Glomerular endothelial cell (primary cell): ENCODE measurements at regions not wholly inside any gene's neighbourhood (a gene's known extent, or its start where the extent isn't known, plus 50 kb on each side); places are given as distances from the start of the nearest gene placed in this dataset.

Source experiments
- DNase-seq: peaks from one replicate; pipeline ENCODE4 v3.0.0-alpha.2; 2011; ENCODE audit warnings: low read depth, low spot score; ENCODE audit errors: extremely low read depth

DNA sequence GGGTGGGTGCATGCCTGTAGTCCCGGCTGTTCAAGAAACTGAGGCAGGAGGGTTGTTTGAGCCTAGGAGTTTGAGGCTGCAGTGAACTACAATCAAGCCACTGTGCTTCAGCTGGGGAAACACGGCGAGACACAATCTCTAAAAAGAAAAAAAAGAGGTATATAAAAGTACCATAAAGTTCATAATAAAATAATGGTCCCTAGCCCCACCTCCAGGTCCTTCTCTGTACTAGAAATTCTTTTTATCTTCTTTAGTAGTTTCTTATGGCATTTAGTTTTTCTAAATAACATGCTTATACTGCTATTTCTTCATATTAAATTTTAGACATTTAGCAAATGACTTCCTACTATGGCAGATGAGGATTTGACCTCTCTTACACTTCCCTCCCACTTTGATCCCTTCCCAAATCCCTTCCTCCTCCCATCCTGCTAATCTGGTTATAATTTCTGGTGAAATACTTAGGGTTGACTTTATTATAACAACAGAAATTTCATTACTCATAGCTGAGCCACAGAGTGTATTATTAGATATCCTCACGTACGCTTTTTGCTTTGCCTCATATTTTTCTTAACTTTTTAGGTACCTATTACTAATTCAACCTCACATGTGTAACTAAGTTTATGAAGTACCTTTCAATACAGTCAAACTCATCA lies 94.7 kb downstream of the SLC41A2 start:
- no peak for DNase-seq

DNA sequence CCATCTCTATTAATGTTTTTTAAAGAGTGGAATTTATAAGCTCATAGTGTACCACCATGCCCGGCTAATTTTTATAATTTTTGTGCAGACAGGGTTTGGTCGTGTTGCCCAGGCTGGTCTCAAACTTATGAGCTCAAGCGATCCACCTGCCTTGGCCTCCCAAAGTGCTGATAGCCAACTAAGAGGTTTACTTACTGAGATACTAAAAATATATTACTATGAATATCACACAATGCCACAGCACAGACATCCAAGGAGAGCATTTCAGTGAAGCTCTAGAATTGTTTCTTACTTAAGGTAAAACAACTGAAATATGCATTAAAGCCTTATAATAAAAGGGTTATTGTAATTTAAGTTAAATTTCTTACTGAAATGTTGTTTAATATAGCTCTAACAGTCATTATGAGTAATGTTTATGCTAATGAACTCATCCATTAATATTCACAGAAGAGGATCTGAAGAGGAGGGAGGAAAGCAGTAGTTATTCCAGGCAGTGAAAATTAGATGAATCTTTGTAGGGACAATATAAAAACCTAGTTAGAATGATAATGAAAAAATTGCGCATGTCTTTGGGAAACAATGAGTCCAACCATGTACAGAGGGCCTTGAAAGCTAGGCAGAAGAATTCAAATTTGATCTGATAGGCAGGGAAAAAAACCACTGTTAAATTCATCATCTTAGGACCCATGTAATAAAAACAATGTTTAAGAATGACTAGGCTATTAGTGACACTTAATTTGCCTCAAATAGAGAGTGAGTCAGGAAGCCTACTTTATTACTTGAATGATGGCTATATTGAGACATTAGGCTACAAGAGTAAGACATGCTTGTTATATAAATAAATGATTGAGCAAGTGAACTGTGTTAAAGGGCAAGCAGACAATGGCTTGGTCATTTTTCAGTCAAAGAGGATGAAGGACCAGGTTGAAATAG lies 99.2 kb downstream of the SLC41A2 start:
- no peak for DNase-seq

DNA sequence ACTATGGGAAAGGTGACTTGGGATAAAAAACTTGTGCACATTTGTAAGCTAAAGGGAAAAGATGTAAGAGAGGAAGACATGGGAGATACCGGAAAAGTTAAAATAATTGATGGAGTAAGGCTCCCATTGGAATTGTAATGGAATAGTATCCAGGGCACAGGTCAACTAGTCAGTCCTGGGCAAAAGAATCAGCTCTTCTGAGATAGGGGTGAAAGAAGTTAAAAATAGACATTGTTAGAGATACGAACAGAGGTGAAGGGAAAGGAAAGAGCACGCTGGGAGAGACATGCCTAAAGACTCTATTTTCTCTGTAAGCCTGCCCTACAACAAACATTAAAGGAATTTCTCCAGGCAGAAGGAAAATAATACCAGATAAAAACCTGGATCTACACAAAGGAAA lies 101.6 kb downstream of the SLC41A2 start:
- no peak for DNase-seq

DNA sequence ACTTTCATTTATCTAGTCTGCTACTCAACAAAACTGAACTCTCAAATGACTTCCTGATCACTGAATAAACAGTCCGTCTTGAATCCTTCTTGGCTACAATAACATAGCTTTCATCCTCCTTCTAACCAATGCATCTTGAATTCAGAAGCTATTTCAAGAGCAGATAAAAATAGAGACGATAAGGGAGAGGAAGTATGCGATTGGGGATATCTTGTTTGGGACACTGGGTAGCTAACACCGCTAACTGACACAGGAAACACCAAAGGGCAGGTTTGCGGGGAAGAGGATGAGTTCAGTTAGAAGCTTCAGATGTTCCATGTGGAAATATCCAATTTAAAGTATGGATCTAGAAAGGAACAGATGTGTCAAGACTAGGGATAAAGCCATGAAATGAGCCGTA lies 102.5 kb downstream of the SLC41A2 start:
- DNase-seq = no peak

DNA sequence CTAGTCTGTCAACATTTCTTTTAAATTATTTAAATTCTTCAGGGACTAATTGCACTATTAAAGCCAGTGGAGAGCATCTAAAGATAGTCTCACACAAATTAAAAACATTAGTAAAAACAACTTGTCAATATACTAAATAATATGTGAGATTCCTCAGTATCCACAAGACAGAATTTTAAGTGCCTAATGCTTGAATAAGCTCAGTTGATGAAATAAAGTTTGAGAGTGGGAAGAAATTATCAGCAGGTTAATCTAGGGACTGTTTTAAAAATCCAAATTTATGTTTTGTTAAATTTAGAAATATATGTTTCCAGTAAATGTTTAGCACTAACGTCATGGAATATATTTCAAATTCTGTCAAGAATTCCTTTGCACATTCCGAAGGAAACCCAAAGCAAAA lies 105.2 kb downstream of the SLC41A2 start:
- DNase-seq = no peak

DNA sequence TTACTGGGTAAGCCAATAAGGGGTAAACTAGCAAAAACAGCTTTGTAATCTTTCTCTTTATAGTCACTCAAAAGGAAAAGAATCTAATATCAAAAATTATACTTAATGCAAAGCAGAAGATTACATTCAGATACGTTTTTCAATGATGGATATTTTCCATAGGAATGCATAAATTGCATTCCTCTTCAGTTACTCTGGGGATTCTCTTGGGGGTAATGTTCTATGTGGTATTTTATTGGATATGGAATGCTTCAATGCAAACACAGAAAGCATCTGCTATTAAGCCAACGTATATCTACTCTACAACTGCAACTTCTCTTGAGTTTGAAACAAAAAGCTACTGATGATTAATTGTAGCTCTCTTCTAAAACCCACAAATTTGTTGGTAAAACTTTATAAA lies 106.0 kb downstream of the SLC41A2 start:
- no peak for DNase-seq

DNA sequence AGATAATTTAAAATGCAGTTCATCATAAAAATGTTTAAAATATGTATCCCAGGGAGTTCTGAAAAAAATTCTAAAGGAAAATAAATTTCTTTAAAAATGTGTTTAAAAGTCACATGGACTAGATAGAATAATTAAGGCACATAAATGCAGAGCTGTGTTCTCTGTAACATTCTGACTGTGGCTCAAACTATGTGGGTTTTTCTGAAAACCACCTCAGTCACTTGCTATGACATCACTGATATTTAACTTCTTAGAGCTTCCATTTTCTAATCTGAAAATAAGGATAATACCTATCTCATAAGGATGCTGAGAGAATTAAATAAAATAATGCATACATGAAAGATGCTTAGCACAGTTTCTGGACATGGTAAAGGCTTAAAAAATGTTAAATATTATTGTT lies 107.3 kb downstream of the SLC41A2 start:
- no peak for DNase-seq

DNA sequence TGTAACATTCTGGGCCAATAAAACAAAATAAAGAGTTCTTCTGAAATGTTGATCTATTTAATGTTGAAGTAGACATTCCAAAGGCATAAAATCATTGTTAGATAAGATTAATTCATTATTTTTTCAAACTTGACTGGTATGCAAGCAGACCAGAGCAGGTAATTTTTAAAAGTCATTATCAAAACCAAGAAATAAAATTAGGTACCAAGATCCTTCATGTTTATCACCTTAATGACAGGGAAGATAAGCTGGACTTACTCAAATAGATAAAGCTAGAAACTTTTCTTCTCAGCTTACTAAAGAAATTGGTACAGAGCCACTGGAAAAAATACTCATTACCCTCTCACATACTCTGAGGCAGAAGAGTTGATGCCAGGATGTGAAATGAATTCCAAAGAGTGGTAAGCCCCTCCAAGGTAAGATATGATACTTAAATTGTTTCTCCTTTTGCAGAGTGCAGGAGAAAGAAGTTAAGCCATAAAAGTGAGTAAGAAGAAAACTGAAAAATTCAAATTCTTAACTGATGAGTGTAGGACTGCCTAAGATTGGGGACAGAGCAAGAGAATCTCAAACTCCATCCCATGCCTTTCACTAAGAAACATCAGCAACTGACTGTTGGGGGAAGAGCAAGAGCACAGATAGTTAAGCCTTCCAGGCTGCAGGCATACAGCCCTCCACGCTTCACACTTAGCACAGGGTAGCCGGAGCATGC lies 111.9 kb downstream of the SLC41A2 start:
- no peak for DNase-seq

DNA sequence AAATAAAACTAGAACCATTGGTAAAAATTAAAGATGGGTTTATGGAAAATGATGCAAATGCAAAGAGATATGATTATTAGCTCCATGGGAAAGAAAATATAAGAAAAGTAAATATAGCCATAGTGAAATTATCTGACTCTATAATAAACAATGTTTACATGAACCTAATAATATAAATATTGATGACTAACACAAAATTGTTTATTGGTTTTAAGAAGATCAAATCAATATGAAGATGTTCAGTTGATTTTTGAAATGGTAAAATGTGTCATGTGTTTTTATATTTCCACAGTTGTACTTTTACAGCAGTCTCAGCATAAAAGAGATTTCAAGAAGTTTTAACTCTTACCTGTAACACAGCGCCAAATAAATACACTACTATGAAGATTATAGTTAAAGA lies 114.0 kb downstream of the SLC41A2 start:
- no peak for DNase-seq

DNA sequence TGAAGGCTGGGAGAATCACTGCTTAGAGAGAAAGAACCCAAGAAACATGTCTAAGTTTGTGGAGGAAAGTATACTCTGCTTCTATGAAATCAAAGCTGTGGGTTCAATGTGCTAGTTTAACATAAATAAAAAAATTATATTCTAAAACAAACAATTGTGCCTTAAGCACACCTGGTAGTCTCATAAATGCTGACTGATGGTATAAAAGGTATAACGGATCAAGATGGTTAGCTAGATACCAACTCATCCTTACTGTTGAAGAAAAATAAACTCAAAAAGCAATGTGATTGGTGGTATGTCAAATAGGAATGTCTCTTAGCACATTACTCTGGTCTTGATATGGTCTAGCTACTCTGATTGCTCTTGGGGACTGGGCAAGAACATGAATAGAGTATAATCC lies 117.8 kb downstream of the SLC41A2 start:
- DNase-seq = no peak

DNA sequence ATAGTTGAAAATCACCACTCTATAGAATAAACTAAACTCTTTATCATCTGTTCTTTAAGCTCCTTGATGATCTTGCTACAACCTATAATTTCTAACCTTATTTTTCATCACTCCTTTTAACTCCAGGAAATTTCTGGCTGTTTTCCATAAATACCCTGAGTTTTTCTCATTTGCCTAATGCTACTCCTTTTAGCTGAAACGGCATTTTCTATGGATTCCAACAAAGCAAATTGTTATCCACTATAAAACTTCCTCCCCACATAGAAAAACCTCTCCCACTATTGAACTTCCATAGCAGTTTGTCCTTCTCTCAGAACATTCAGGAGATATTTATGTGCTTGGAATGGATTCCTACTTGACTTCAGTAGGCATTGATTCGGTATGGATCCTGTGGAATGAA lies 122.8 kb downstream of the SLC41A2 start:
- no peak for DNase-seq

DNA sequence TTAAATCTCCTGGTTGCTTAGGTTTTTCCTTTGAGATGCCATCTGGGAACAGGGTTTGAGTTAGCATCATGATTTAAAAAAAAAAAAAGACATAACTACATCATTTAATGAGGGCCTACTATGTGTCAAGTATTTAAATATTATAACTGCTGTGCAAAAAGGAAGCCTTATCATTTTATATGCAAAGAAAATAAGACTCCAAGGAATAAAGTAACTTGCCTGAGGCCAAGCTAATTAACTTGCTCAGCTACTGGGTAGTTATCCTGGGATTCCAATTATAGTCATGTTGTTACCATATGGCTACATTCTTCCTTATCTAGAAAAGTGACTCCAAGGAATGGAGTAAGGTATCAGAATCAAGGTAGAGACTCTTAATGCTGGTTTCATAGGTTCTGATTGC lies 123.5 kb downstream of the SLC41A2 start:
- DNase-seq = no peak

DNA sequence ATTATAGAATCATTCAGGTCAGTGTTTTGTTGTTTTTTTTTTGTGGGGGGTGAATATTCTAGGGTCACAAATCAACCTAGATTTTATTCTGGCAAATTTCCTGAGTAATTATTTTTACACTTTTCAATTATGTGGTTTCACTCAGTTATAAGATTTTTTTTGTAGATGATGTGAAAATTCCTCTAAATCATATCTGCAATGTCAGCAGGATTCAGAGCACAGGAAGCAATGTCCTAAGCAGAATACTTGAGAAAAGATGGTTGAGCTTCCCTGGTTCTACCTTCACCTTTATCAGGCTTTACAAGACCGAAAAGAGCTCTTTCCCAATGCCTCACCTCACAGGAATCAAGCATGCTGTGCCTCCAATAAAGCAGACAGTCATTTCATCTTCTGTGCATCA lies 124.3 kb downstream of the SLC41A2 start:
- DNase-seq = no peak

DNA sequence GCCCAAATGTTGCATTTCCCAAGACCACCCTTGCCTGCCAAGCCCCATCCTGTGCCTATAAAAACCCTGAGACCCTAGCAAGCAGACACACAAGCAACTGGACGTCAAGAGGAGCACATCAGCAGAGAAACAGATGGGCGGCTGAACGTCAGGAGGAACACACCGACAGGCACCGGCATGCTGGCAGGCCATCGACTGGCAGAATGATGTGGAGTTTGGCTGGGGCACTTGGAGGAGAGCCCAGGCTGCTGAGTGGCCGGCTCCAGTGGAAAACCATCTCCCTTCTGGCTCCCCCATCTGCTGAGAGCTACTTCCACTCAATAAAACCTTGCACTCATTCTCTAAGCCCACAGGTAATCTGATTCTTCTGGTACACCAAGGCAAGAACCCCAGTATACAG lies 130.1 kb downstream of the SLC41A2 start:
- no peak for DNase-seq

DNA sequence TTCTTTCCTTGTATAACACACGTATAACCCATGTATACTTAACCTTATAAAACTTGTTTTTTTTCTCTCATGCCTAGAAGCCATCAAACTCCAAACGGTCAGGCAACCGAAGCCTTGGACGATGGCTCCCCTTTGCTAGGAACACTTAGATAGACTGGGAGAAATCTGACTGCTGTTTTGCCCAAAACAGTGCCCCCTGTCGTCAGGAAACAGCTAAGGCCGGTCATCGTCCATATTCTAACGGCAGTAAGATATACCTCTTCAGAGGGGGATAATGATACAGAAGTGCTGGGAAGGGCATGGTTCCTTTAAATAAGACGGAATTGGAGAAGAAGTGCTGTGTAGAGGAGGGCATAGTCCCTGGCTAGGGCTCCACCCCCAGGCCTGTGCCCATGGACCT lies 130.5 kb downstream of the SLC41A2 start:
- no peak for DNase-seq

DNA sequence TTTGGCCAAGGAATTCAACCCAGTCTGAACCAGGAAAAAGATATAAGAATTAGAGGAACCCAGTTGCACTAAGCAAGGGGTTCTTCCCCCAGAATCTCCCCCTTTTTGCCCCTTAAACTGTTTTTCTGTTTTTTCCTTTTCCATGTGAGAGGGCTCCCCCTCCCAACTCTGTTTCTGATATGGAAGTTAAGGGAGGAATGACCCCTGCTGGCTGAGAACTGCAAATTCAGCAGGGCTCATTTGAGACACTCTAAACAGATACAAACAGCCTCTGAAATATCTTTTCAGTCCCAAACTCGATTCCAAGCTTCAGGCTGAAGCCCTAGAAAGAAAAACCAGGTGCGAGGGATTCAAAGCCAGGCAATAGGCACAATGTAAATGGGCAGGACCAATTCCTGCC lies 132.7 kb downstream of the SLC41A2 start:
- DNase-seq = no peak

DNA sequence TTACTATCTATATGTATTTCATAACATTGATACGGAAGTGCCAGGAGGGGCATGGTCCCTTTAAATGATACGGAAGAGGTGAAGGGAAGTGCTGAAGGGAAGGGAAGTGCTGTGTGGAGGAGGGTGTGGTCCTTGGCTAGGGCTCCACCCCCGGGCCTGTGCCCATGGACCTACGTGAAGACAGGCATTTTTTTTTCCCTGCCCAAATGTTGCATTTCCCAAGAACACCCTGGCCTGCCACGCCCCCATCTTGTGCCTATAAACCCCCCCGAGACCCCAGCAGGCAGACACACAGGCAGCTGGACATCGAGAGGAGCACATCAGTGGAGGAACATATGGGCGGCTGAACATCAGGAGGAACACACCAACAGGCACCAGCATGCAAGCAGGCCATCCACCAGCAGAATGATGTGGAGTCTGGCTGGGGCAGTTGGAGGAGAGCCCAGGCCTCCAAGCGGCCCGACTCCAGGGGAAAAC lies 134.1 kb downstream of the SLC41A2 start:
- no peak for DNase-seq

DNA sequence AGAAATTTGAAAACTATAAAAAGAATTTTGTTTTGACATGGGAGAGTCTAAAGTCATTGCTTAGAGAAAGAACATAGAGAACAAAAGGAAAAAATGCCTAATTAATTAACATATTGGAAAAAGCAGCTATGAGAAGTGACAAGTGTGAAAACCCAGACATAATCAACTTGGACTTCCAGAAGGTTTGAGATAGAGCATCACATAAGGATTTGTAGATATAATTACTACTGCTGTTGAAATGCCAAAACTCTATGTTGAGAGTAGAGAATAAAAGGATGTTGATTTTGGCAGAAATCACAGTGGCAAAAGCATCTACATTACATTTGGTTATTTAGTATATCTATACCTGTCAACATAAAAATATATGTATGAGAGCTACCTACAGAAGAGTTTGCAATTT lies 135.1 kb downstream of the SLC41A2 start:
- no peak for DNase-seq

DNA sequence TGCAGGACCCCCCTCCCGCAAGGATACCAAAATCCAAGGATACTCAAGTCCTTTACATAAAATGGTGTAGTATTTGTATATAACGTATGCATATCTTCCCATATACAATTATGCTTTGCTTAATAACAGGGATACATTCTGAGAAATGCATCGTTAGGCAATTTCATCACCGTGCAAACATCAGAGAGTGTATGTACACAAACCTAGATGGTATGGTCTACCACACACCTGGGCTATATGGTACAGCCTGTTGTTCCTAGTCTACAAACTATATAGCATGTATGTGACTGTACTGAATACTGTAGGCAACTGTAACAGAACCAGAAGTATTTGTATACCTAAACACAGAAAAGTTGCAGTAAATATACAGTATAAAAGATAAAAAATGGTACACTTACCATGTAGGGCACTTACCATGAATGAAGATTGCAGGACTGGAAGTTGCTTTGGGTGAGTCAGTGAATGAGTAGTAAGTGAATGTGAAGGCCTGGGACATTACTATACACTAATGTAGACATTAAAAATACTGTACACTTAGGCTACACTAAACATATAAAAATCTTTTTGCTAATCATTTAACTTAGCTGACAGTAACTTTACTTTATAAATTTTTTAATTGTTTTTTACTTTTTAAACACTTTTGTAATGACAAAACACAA lies 141.1 kb downstream of the SLC41A2 start:
- DNase-seq = no peak

DNA sequence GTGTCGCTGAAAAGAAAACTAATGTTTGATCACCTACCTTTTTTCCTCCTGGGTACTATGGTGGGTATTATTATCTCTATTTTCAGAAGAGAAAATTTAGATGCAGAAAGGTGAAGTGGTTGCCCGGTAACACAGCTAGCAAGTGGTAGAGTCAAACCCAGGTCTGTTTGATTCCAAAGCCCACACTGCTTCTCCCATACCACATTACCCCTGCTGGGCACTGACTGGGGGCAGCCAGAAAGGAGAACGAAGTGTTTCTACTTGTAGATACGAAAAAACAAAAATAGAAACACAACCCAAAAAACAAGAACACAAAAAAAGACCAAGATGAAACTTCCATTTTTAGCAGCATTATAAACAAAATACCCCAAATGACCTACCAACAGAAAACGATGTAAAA lies 142.2 kb downstream of the SLC41A2 start:
- DNase-seq = no peak

DNA sequence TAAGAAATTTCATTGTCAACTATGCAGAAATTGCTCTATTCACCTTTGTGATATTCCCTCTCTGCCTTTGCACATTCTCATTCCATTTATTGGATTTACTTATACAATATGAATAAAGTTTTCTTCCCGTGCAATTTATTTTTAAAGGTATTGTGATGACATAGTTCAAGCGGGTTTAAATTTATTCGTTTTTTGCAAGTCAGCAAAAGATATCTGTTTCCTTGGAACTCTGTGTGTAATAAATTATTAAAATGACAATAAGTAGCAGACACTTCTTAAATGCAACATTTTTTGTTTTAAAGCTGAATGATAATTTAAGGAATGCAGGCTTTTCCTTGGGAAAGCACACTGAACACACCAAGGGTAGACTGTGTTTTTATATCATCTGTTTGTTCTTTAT lies 143.1 kb downstream of the SLC41A2 start:
- DNase-seq = no peak
